HepG2 (cell line): ENCODE measurements at regions not wholly inside any gene's neighbourhood (a gene's known extent, or its start where the extent isn't known, plus 50 kb on each side); places are given as distances from the start of the nearest gene placed in this dataset.

Experiments used
- ATAC-seq: fragments of 200-7000 bp; cut with Tn5 transposase; 3 replicates; pipeline ENCODE4 v1.9.1; 2020; ENCODE audit warnings: mild to moderate bottlenecking, moderate library complexity
- BruUV-seq: library from RNA; stranded (reverse); fragments of 400-500 nt; replicated peaks from 2 replicates; lab custom pipeline; 2021; lab: Mats Ljungman, UMichigan
- CTCF ChIA-PET: fragments of 300-600 bp; formaldehyde crosslinking; extraction: SDS; loops from one replicate; lab custom pipeline; 2021; ENCODE audit warnings: low total read pairs, inconsistent platforms, low intra/inter-chr PET ratio; lab: Yijun Ruan, JAX
- POLR2A ChIA-PET: fragments of 350-600 bp; sonication (Branson Sonifier 250); formaldehyde crosslinking; loops from one replicate; lab custom pipeline; 2020; ENCODE audit warnings: antibody characterized with exemption, inconsistent platforms; lab: Yijun Ruan, JAX
- DNase-seq: peaks from one replicate; pipeline ENCODE4 v3.0.0-alpha.2; 2015; ENCODE audit warnings: low spot score
- FAIRE-seq: peaks from 3 replicates; lab custom pipeline; 2011; peaks lifted over from hg19 to GRCh38; lab: Jason Lieb, UNC
- H2AFZ ChIP-seq: one replicate; pipeline ENCODE4 v1.6.1; 2011; ENCODE audit warnings: low read length, inconsistent platforms
- H3K27ac ChIP-seq: fragments of 300-600 bp; 3 replicates; pipeline ENCODE4 v1.8.0; 2011; ENCODE audit warnings: mixed run types, mild to moderate bottlenecking, mixed read lengths, low read length, inconsistent platforms; ENCODE audit not compliant: insufficient read depth; ENCODE audit errors: extremely low read length
- H3K27me3 ChIP-seq, 2 experiments: fragments of 200-600 bp in 1 of 2; 2 replicates in 1 of 2; 3 replicates in 1 of 2; pipeline versions ENCODE4 v1.6.0 to v1.8.0; 2011; ENCODE audit warnings: low read length in 2 of 2, mild to moderate bottlenecking in 2 of 2, moderate library complexity in 2 of 2, inconsistent platforms in 1 of 2; ENCODE audit not compliant: insufficient read depth in 2 of 2, control insufficient read depth in 1 of 2
- H3K36me3 ChIP-seq, 2 experiments: fragments of 200-600 bp in 1 of 2; replicated peaks in 1 of 2; 2 replicates in 1 of 2; 3 replicates in 1 of 2; pipeline versions ENCODE4 v1.5.1 to v1.8.0; 2011; ENCODE audit warnings: low read length in 2 of 2, inconsistent platforms in 1 of 2; ENCODE audit not compliant: insufficient read depth in 2 of 2, control insufficient read depth in 1 of 2
- H3K4me1 ChIP-seq: 2 replicates; pipeline ENCODE4 v1.5.1; 2012; ENCODE audit warnings: low read length, inconsistent platforms; ENCODE audit not compliant: insufficient read depth
- H3K4me2 ChIP-seq: 2 replicates; pipeline ENCODE4 v1.6.0; 2011; ENCODE audit warnings: low read depth, low read length, inconsistent platforms
- H3K4me3 ChIP-seq, 3 experiments: fragments of 200-600 bp in 1 of 3; sonication (generic), shearing (Covaris generic) in 1 of 3; replicated peaks in 1 of 3; 2 replicates each; pipeline ENCODE4 v1.5.1; 2011 to 2016; ENCODE audit warnings: low read length in 3 of 3, inconsistent platforms in 2 of 3, low read depth in 2 of 3, mild to moderate bottlenecking in 2 of 3, control low read depth in 1 of 3, mixed read lengths in 1 of 3; ENCODE audit not compliant: insufficient read depth in 1 of 3
- H3K79me2 ChIP-seq: one replicate; pipeline ENCODE4 v1.6.1; 2011; ENCODE audit warnings: low read length, inconsistent platforms; ENCODE audit not compliant: insufficient read depth
- H3K9ac ChIP-seq: 2 replicates; pipeline ENCODE4 v1.6.0; 2011; ENCODE audit warnings: mild to moderate bottlenecking, low read depth, low read length, inconsistent platforms; ENCODE audit not compliant: insufficient read depth
- H3K9me3 ChIP-seq: 2 replicates; pipeline ENCODE4 v1.5.1; 2012; ENCODE audit warnings: mild to moderate bottlenecking, low read length
- H4K20me1 ChIP-seq: 2 replicates; pipeline ENCODE4 v1.6.0; 2011; ENCODE audit warnings: inconsistent platforms, mild to moderate bottlenecking, low read length, moderate library complexity; ENCODE audit not compliant: insufficient read depth
- ARNTL ChIP-seq: sonication (generic); formaldehyde crosslinking; IDR thresholded peaks from 2 replicates; pipeline ENCODE4 v1.4.0; 2020; ENCODE audit warnings: mild to moderate bottlenecking, missing genetic modification reagents
- EHMT2 ChIP-seq: fragments of 200-600 bp; sonication (generic); IDR thresholded peaks from 2 replicates; pipeline ENCODE4 v1.7.0; 2017; ENCODE audit warnings: antibody characterized with exemption, low read depth, low read length, borderline replicate concordance
- NRL ChIP-seq: sonication (generic); formaldehyde crosslinking; IDR thresholded peaks from 2 replicates; pipeline ENCODE4 v1.5.0; 2020; ENCODE audit warnings: missing genetic modification reagents, mild to moderate bottlenecking, moderate library complexity, borderline replicate concordance
- PAWR ChIP-seq: sonication (generic); formaldehyde crosslinking; IDR thresholded peaks from 2 replicates; pipeline ENCODE4 v1.4.0; 2020; ENCODE audit warnings: missing genetic modification reagents, mild to moderate bottlenecking, borderline replicate concordance
- PCBP2 ChIP-seq: fragments of 200-400 bp; formaldehyde crosslinking; optimal IDR thresholded peaks from 2 replicates; pipeline ENCODE3; 2018; ENCODE audit warnings: low read length, low read depth; ENCODE audit not compliant: poor library complexity, severe bottlenecking
- THAP11 ChIP-seq: IDR thresholded peaks from 2 replicates; pipeline ENCODE4 v1.6.1; 2016; ENCODE audit warnings: missing biosample characterization, missing genetic modification reagents
- ZNF253 ChIP-seq: sonication (generic); formaldehyde crosslinking; IDR thresholded peaks from 2 replicates; pipeline ENCODE4 v1.8.0; 2022; ENCODE audit warnings: mild to moderate bottlenecking, missing genetic modification reagents, borderline replicate concordance
- ZNF367 ChIP-seq: sonication (generic); formaldehyde crosslinking; IDR thresholded peaks from 2 replicates; pipeline ENCODE4 v1.4.0; 2020; ENCODE audit warnings: missing genetic modification reagents, borderline replicate concordance
- ZNF564 ChIP-seq: sonication (generic); formaldehyde crosslinking; IDR thresholded peaks from 2 replicates; pipeline ENCODE4 v1.8.1; 2023; ENCODE audit warnings: mild to moderate bottlenecking, missing genetic modification reagents
- ZNF605 ChIP-seq: sonication (generic); formaldehyde crosslinking; IDR thresholded peaks from 2 replicates; pipeline ENCODE4 v1.8.0; 2022; ENCODE audit warnings: mild to moderate bottlenecking, missing genetic modification reagents
- ZNF670 ChIP-seq: sonication (generic); formaldehyde crosslinking; IDR thresholded peaks from 2 replicates; pipeline ENCODE4 v1.8.0; 2022; ENCODE audit warnings: mild to moderate bottlenecking, missing genetic modification reagents, borderline replicate concordance
- ZSCAN22 ChIP-seq: sonication (generic); formaldehyde crosslinking; IDR thresholded peaks from 2 replicates; pipeline ENCODE4 v1.4.0; 2020; ENCODE audit warnings: mild to moderate bottlenecking, missing genetic modification reagents
- WGBS: methylation state at CpG from one replicate; pipeline ENCODE4 v1.1.6; 2017; ENCODE audit warnings: low lambda C conversion rate; 5-methylcytosine and 5-hydroxymethylcytosine counted together
- in situ Hi-C: cut with HindIII; loops from 2 replicates; pipeline ENCODE4 v1.10.0; 2017; ENCODE audit warnings: low pct_unique_long_range_greater_than_20kb; ENCODE audit not compliant: extremely low pct_ligation_motif_present
- intact Hi-C: fragments of 100-400 bp; cut with micrococcal nuclease; formaldehyde crosslinking; loops from one replicate; pipeline ENCODE4 v1.10.0; 2022; ENCODE audit not compliant: unreplicated experiment
- TF ChIP-seq, protein P1 (sequence below): sonication (generic); formaldehyde crosslinking; IDR thresholded peaks from 2 replicates; pipeline ENCODE4 v1.5.0; 2020; ENCODE audit warnings: missing genetic modification reagents, mild to moderate bottlenecking, borderline replicate concordance
- TF ChIP-seq, protein P2 (sequence below): sonication (generic); formaldehyde crosslinking; IDR thresholded peaks from 2 replicates; pipeline ENCODE4 v1.5.1; 2020; ENCODE audit warnings: missing genetic modification reagents, mild to moderate bottlenecking, borderline replicate concordance
- TF ChIP-seq, protein P3 (sequence below), 2 experiments: sonication (generic) in 1 of 2; formaldehyde crosslinking in 1 of 2; IDR thresholded peaks; 2 replicates each; pipeline versions ENCODE4 v1.5.1 to v1.6.1; 2011 to 2020; ENCODE audit warnings: borderline replicate concordance in 1 of 2, low read depth in 1 of 2, low read length in 1 of 2, mild to moderate bottlenecking in 1 of 2, missing genetic modification reagents in 1 of 2, moderate library complexity in 1 of 2

DNA sequence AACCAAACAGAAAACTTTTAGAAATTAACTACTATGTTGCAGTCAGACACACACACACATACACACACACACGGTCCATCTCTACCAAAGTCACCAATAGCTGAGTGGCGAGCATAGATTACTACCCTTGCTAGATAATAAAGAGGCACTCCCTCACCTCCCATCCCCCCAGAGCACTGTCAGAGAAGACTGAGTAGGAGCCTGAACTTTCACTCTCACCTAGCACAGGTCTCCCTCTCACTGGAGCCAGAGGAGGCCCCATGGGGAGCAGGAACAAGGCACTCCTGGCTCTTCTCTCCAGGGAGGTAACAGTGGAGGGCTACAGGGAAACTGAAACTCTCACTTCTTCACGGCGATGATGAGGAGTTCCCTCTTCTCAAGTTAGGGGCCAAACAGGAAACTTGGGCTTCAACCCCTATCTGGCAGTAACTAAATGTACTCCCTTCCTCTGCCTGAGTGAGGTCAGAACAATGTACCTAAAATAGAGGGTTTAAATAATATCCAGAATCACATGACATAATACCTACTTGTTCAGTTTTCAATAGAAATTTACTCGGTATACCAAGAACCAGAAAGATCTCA lies 975.3 kb upstream of the GBE1 start (continued):
- no peak for TF ChIP-seq ZNF367 (CRISPR knock-in tag)
- TF ChIP-seq ARNTL (CRISPR knock-in tag): no peak
- no peak for TF ChIP-seq ZNF670 (CRISPR knock-in tag)
- TF ChIP-seq ZNF605 (CRISPR knock-in tag): no peak
- no peak for TF ChIP-seq THAP11 (CRISPR knock-in tag)
- TF ChIP-seq EHMT2: no peak

DNA sequence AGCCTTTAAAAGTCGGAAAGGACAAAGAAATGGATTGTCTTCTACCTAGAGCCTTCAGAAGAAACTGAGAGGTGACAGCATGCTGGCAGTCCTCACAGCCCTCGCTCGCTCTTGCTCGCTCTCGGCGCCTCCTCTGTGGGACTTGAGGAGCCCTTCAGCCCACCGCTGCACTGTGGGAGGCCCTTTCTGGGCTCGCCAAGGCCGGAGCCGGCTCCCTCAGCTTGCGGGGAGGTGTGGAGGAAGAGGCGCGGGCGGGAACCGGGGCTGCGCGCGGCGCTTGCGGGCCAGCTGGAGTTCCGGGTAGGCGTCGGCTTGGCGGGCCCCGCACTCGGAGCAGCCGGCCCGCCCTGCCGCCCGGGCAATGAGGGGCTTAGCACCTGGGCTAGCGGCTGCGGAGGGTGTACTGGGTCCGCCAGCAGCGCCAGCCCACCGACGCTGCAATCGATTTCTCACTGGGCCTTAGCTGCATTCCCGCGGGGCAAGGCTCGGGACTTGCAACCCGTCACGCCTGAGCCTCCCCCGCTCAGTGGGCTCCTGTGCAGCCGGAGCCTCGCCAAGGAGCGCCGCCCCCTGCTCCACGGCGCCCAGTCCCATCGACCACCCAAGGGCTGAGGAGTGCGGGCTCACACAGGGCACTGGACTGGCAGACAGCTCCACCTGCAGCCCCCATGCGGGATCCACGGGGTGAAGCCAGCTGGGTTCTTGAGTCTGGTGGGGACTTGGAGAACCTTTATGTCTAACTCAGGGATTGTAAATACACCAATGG lies 953.8 kb upstream of the GBE1 start:
- Histone ChIP-seq H4K20me1 (no peaks in the 10 kb centered on the region), H3K9me3 (no peaks in the 10 kb centered on the region), H3K4me1 (no peaks in the 10 kb centered on the region), H3K27me3 (no peaks in the 10 kb centered on the region), H3K4me2 (no peak overlapping the region), H3K27ac (no peak overlapping the region), H3K4me3 (no peak overlapping the region), H2AFZ (no peak overlapping the region), H3K36me3 (no peaks in the 10 kb centered on the region), H3K9ac (no peak overlapping the region), H3K79me2 (no peaks in the 10 kb centered on the region)
- ChIA-PET CTCF (no interaction called here), POLR2A (no interaction called here)
- no peak for FAIRE-seq
- ATAC-seq: no peak
- in situ Hi-C loops (no loop called here), intact Hi-C loops (no loop called here)
- WGBS: 78% methylated on average over 11 of the region's 53 CpGs
- DNase-seq: no peak
- no TSS peak for BruUV-seq
- TF ChIP-seq, protein P1, sequence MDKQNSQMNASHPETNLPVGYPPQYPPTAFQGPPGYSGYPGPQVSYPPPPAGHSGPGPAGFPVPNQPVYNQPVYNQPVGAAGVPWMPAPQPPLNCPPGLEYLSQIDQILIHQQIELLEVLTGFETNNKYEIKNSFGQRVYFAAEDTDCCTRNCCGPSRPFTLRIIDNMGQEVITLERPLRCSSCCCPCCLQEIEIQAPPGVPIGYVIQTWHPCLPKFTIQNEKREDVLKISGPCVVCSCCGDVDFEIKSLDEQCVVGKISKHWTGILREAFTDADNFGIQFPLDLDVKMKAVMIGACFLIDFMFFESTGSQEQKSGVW: no peak
- TF ChIP-seq, protein P2, sequence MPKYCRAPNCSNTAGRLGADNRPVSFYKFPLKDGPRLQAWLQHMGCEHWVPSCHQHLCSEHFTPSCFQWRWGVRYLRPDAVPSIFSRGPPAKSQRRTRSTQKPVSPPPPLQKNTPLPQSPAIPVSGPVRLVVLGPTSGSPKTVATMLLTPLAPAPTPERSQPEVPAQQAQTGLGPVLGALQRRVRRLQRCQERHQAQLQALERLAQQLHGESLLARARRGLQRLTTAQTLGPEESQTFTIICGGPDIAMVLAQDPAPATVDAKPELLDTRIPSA (CRISPR knock-in tag): no peak
- no peak for TF ChIP-seq NRL (CRISPR knock-in tag)
- no peak for TF ChIP-seq ZSCAN22 (CRISPR knock-in tag)
- no peak for TF ChIP-seq ZNF670 (CRISPR knock-in tag)
- no peak for TF ChIP-seq ZNF564
- TF ChIP-seq, protein P3, sequence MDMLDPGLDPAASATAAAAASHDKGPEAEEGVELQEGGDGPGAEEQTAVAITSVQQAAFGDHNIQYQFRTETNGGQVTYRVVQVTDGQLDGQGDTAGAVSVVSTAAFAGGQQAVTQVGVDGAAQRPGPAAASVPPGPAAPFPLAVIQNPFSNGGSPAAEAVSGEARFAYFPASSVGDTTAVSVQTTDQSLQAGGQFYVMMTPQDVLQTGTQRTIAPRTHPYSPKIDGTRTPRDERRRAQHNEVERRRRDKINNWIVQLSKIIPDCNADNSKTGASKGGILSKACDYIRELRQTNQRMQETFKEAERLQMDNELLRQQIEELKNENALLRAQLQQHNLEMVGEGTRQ (IDR thresholded peaks at IDR 0.05; ENCODE audit: low read depth, low read length): no peak
- TF ChIP-seq, protein P3 (CRISPR knock-in tag; IDR thresholded peaks at IDR 0.05; ENCODE audit: borderline replicate concordance): no peak
- TF ChIP-seq ZNF253: no peak
- no peak for TF ChIP-seq PAWR (CRISPR knock-in tag)
- TF ChIP-seq PCBP2: no peak
